ENCODE measurements at regions not wholly inside any gene's neighbourhood (a gene's known extent, or its start where the extent isn't known, plus 50 kb on each side); places are given as distances from the start of the nearest gene placed in this dataset.

GRCh38 chr9:78407636-78408312, 110.8 kb downstream of the PSAT1 start:
- TF ChIP-seq CTCF (IDR thresholded peaks at IDR 0.05; ENCODE audit: control extremely low read depth in 1 of 3, insufficient read depth in 1 of 3, low read depth in 1 of 3, low read length in 3 of 3) (no peak), EP300 (IDR thresholded peaks at IDR 0.05; ENCODE audit: borderline replicate concordance in 1 of 2, low read depth in 2 of 2, low read length in 2 of 2) (no peak), POLR2A (IDR thresholded peaks at IDR 0.05; ENCODE audit: control extremely low read depth in 1 of 2, low read depth in 2 of 2, low read length in 2 of 2) (no peak), SUZ12 (IDR thresholded peaks at IDR 0.05; ENCODE audit: low read length) (no peak), POLR2AphosphoS5 (IDR thresholded peaks at IDR 0.05; ENCODE audit: low read depth, low read length) (no peak), NRF1 (IDR thresholded peaks at IDR 0.05; ENCODE audit: low read depth, low read length) (no peak), EZH2 (IDR thresholded peaks at IDR 0.05; ENCODE audit: low read depth, low read length, severe bottlenecking) (no peak)
